RWPE2 (cell line): ENCODE measurements at regions not wholly inside any gene's neighbourhood (a gene's known extent, or its start where the extent isn't known, plus 50 kb on each side); places are given as distances from the start of the nearest gene placed in this dataset.

Experiments
- ATAC-seq: fragments of 200-7000 bp; cut with Tn5 transposase; 3 replicates; pipeline ENCODE4 v1.9.1; 2021; ENCODE audit warnings: low read depth
- DNase-seq: peaks from one replicate; pipeline ENCODE4 v3.0.0-alpha.2; 2020; ENCODE audit warnings: low spot score
- H3K27ac ChIP-seq: fragments of 450-650 bp; 2 replicates; pipeline ENCODE4 v1.5.1; 2017; ENCODE audit warnings: mild to moderate bottlenecking; ENCODE audit not compliant: poor library complexity, severe bottlenecking
- H3K27me3 ChIP-seq: fragments of 250-450 bp; sonication (Bioruptor Pico); 2 replicates; pipeline ENCODE4 v1.5.1; 2021; ENCODE audit warnings: mild to moderate bottlenecking, moderate library complexity; ENCODE audit not compliant: insufficient read depth, poor library complexity, severe bottlenecking
- H3K36me3 ChIP-seq: fragments of 250-450 bp; sonication (Bioruptor Pico); 2 replicates; pipeline ENCODE4 v1.5.1; 2020; ENCODE audit warnings: low read depth, mild to moderate bottlenecking, moderate library complexity
- H3K4me1 ChIP-seq: fragments of 250-450 bp; sonication (Bioruptor Pico); 2 replicates; pipeline ENCODE4 v1.5.1; 2021; ENCODE audit warnings: mild to moderate bottlenecking, moderate library complexity; ENCODE audit not compliant: insufficient read depth, poor library complexity, severe bottlenecking
- H3K4me3 ChIP-seq: fragments of 250-450 bp; sonication (Bioruptor Pico); 2 replicates; pipeline ENCODE4 v1.5.1; 2021; ENCODE audit warnings: mild to moderate bottlenecking, moderate library complexity; ENCODE audit not compliant: severe bottlenecking
- H3K9me3 ChIP-seq: fragments of 250-450 bp; sonication (Bioruptor Pico); 2 replicates; pipeline ENCODE4 v1.5.1; 2021; ENCODE audit warnings: mild to moderate bottlenecking, moderate library complexity; ENCODE audit not compliant: severe bottlenecking
- CTCF ChIP-seq: fragments of 450-650 bp; IDR thresholded peaks from one replicate; pipeline ENCODE4 v1.5.1; 2017; ENCODE audit warnings: mild to moderate bottlenecking, moderate library complexity; ENCODE audit not compliant: poor library complexity, severe bottlenecking

- H3K36me3 ChIP-seq, result no peaks in the 10 kb centered on the region
- H3K27ac ChIP-seq, result no peak overlapping the region
- no peaks in the 10 kb centered on the region for H3K4me1 ChIP-seq
- no peak for TF ChIP-seq CTCF
- DNase-seq, result no peak
- H3K9me3 ChIP-seq, result no peaks in the 10 kb centered on the region
- no peak overlapping the region for H3K4me3 ChIP-seq
- ATAC-seq, result no peak
- H3K27me3 ChIP-seq, result peaks cover 28% of the 10 kb centered on the region
Measured at GRCh38 chr14:42407153-42407552, 800.5 kb downstream of the LRFN5 start.

GRCh38 chr14:42391146-42391834 lies 784.6 kb downstream of the LRFN5 start:
- Histone ChIP-seq H3K9me3 (no peaks in the 10 kb centered on the region), H3K4me1 (no peaks in the 10 kb centered on the region), H3K36me3 (no peaks in the 10 kb centered on the region), H3K27me3 (peaks cover 44% of the 10 kb centered on the region), H3K4me3 (no peak overlapping the region), H3K27ac (no peak overlapping the region)
- DNase-seq (no peak), ATAC-seq (no peak)
- no peak for TF ChIP-seq CTCF

DNA sequence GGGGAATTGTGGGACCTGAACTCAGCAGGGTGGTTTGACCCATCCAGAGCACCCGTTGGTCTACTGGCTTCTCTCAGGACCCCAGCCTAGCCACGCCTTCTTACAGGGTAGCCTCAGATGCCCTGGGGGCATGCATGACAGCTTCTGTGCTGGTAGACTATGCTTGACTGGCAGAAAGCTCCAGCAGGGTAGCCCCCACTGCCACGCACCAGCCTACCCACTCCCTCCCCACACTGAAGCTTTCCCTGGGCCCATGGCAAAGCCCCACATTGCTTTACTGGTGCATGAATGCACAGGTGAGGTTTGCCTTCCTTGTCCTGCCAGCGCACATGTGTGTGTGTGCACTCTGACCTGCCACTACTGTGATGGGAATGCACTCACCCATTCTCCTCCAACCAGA lies 772.2 kb downstream of the LRFN5 start:
- DNase-seq (no peak), ATAC-seq (no peak)
- Histone ChIP-seq H3K27ac (no peak overlapping the region), H3K4me3 (no peak overlapping the region), H3K4me1 (no peaks in the 10 kb centered on the region), H3K9me3 (no peaks in the 10 kb centered on the region), H3K36me3 (no peaks in the 10 kb centered on the region), H3K27me3 (peaks cover 6% of the 10 kb centered on the region)
- no peak for TF ChIP-seq CTCF

DNA sequence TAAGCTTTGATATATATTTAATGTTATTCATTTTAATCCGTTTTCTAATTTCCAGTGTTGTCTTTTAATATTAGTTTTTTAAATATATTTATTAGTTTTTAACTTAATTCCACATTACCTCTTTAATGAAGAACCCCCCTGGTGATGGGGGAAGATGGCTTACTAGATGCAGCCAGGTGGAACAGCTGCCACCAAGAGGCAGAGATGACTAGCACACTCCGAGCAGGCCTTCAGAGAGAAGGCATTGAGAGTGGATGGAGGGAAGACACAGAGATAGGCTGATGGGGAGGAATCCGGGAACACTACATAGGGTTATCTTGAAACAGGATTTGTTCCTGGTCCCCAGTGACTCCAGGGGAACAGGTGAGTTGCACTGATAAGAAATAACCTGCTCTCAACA lies 771.6 kb downstream of the LRFN5 start:
- Histone ChIP-seq H3K27me3 (peaks cover 6% of the 10 kb centered on the region), H3K4me1 (no peaks in the 10 kb centered on the region), H3K4me3 (no peak overlapping the region), H3K27ac (no peak overlapping the region), H3K9me3 (no peaks in the 10 kb centered on the region), H3K36me3 (no peaks in the 10 kb centered on the region)
- no peak for ATAC-seq
- TF ChIP-seq CTCF, result no peak
- DNase-seq, result no peak

- Histone ChIP-seq H3K27ac (no peak overlapping the region), H3K4me1 (no peaks in the 10 kb centered on the region), H3K27me3 (peaks cover 15% of the 10 kb centered on the region), H3K36me3 (no peaks in the 10 kb centered on the region), H3K4me3 (no peak overlapping the region), H3K9me3 (no peaks in the 10 kb centered on the region)
- DNase-seq (no peak), ATAC-seq (peak; percentile 51; the same call in 1 of the 3 replicates)
- TF ChIP-seq CTCF, result no peak
Measured at GRCh38 chr14:42374332-42374731, 767.7 kb downstream of the LRFN5 start.
